ENCODE measurements at regions not wholly inside any gene's neighbourhood (a gene's known extent, or its start where the extent isn't known, plus 50 kb on each side); places are given as distances from the start of the nearest gene placed in this dataset.

DNA sequence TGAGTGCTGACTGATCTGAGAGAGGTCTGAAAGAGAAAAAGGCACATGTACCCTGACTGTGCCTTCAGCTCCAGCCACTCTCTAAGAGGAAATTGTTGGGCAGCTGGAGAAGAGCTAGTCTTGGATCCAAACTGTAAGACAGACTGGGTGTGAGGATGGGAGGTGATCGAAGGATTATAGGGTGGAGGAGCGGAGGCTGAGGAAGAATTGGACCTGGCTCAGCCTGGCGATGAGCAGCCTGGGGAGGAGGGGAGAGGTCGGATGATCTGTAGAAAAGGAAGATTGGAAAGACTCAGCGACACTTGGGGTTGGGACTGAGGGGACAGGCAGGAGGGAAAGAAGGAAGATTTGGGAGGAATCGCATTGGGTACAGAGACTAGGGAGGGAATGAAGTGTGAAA lies 98.6 kb upstream of the SLC25A48 start:
- TF ChIP-seq, protein P1, sequence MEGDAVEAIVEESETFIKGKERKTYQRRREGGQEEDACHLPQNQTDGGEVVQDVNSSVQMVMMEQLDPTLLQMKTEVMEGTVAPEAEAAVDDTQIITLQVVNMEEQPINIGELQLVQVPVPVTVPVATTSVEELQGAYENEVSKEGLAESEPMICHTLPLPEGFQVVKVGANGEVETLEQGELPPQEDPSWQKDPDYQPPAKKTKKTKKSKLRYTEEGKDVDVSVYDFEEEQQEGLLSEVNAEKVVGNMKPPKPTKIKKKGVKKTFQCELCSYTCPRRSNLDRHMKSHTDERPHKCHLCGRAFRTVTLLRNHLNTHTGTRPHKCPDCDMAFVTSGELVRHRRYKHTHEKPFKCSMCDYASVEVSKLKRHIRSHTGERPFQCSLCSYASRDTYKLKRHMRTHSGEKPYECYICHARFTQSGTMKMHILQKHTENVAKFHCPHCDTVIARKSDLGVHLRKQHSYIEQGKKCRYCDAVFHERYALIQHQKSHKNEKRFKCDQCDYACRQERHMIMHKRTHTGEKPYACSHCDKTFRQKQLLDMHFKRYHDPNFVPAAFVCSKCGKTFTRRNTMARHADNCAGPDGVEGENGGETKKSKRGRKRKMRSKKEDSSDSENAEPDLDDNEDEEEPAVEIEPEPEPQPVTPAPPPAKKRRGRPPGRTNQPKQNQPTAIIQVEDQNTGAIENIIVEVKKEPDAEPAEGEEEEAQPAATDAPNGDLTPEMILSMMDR (IDR thresholded peaks at IDR 0.05) = no peak
- TF ChIP-seq POLR2AphosphoS5 (IDR thresholded peaks at IDR 0.05; ENCODE audit: low read depth, low read length) = no peak
- TF ChIP-seq FOXJ3 (CRISPR knock-in tag; IDR thresholded peaks at IDR 0.05) = no peak
- TF ChIP-seq RFX5 (IDR thresholded peaks at IDR 0.05; ENCODE audit: low read length) = no peak
- no peak for TF ChIP-seq GABPA (IDR thresholded peaks at IDR 0.05; ENCODE audit: low read depth)
- no peak for TF ChIP-seq JUND (IDR thresholded peaks at IDR 0.05)
- TF ChIP-seq EZH2phosphoT487 (IDR thresholded peaks at IDR 0.05; ENCODE audit: borderline replicate concordance, low read depth) = no peak
- TF ChIP-seq ELF1 (IDR thresholded peaks at IDR 0.05) = no peak
- TF ChIP-seq, protein P2, sequence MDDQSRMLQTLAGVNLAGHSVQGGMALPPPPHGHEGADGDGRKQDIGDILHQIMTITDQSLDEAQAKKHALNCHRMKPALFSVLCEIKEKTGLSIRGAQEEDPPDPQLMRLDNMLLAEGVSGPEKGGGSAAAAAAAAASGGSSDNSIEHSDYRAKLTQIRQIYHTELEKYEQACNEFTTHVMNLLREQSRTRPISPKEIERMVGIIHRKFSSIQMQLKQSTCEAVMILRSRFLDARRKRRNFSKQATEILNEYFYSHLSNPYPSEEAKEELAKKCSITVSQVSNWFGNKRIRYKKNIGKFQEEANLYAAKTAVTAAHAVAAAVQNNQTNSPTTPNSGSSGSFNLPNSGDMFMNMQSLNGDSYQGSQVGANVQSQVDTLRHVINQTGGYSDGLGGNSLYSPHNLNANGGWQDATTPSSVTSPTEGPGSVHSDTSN (IDR thresholded peaks at IDR 0.05) = no peak
- TF ChIP-seq TAF1 (IDR thresholded peaks at IDR 0.05; ENCODE audit: borderline replicate concordance, low read depth, low read length) = no peak
- no peak for TF ChIP-seq RAD21 (IDR thresholded peaks at IDR 0.05; ENCODE audit: low read length)
- TF ChIP-seq YY1 (IDR thresholded peaks at IDR 0.05; ENCODE audit: low read depth) = no peak
- TF ChIP-seq, protein P3, sequence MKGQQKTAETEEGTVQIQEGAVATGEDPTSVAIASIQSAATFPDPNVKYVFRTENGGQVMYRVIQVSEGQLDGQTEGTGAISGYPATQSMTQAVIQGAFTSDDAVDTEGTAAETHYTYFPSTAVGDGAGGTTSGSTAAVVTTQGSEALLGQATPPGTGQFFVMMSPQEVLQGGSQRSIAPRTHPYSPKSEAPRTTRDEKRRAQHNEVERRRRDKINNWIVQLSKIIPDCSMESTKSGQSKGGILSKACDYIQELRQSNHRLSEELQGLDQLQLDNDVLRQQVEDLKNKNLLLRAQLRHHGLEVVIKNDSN (IDR thresholded peaks at IDR 0.05; ENCODE audit: borderline replicate concordance, low read depth) = no peak
- TF ChIP-seq, protein P4, sequence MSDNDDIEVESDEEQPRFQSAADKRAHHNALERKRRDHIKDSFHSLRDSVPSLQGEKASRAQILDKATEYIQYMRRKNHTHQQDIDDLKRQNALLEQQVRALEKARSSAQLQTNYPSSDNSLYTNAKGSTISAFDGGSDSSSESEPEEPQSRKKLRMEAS (IDR thresholded peaks at IDR 0.05; ENCODE audit: low read depth) = no peak
